Ovary (tissue), 3 donors: ENCODE measurements at regions not wholly inside any gene's neighbourhood (a gene's known extent, or its start where the extent isn't known, plus 50 kb on each side); places are given as distances from the start of the nearest gene placed in this dataset.

Experiments
- EP300 ChIP-seq: sonication (generic); formaldehyde crosslinking; IDR thresholded peaks from one replicate; pipeline ENCODE4 v1.6.1; 2017; ENCODE audit warnings: antibody characterized with exemption
- TF ChIP-seq, protein P1 (sequence below), 3 donors: fragments of 450-650 bp in 2 of 3; fragments of 200-600 bp in 1 of 3; IDR thresholded peaks; one replicate each; pipeline versions ENCODE4 v1.5.1 to v1.8.0; 2016 to 2022; ENCODE audit warnings: antibody characterized with exemption in 3 of 3, mild to moderate bottlenecking in 1 of 3
- donor health status: DM: no; HTN: no; CAD: no.

GRCh38 chr9:12414514-12414913 is 278.7 kb upstream of the TYRP1 start:
- TF ChIP-seq EP300, result no peak
- TF ChIP-seq, protein P1, sequence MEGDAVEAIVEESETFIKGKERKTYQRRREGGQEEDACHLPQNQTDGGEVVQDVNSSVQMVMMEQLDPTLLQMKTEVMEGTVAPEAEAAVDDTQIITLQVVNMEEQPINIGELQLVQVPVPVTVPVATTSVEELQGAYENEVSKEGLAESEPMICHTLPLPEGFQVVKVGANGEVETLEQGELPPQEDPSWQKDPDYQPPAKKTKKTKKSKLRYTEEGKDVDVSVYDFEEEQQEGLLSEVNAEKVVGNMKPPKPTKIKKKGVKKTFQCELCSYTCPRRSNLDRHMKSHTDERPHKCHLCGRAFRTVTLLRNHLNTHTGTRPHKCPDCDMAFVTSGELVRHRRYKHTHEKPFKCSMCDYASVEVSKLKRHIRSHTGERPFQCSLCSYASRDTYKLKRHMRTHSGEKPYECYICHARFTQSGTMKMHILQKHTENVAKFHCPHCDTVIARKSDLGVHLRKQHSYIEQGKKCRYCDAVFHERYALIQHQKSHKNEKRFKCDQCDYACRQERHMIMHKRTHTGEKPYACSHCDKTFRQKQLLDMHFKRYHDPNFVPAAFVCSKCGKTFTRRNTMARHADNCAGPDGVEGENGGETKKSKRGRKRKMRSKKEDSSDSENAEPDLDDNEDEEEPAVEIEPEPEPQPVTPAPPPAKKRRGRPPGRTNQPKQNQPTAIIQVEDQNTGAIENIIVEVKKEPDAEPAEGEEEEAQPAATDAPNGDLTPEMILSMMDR (IDR thresholded peaks at IDR 0.05), result no peak
